ENCODE measurements at regions not wholly inside any gene's neighbourhood (a gene's known extent, or its start where the extent isn't known, plus 50 kb on each side); places are given as distances from the start of the nearest gene placed in this dataset.
"Not testable (repeated sequence)": the region's sequence is repeated elsewhere in the genome, so short reads cannot be mapped to it uniquely, and the experiment has no call there.

GRCh38 chr22:27107824-27108223 is 450.4 kb downstream of the MIAT start:
- DNase-seq (ENCODE audit: low read depth in 4 of 4, low spot score in 3 of 4): no peak

GRCh38 chr22:27108425-27109114 is 451.2 kb downstream of the MIAT start:
- DNase-seq (ENCODE audit: low read depth in 4 of 4, low spot score in 3 of 4): peak in 3 of 4 donors; percentile 32 to 56 (median 39)

- DNase-seq (ENCODE audit: low read depth in 4 of 4, low spot score in 3 of 4): not testable (repeated sequence)
Observed at GRCh38 chr22:27109406-27109805, 452.0 kb downstream of the MIAT start.

GRCh38 chr22:27110665-27111451 is 453.5 kb downstream of the MIAT start:
- no peak for DNase-seq (ENCODE audit: low read depth in 4 of 4, low spot score in 3 of 4)

GRCh38 chr22:27111796-27112672 is 454.6 kb downstream of the MIAT start:
- no peak for DNase-seq (ENCODE audit: low read depth in 4 of 4, low spot score in 3 of 4)

- DNase-seq (ENCODE audit: low read depth in 4 of 4, low spot score in 3 of 4): no peak
Observed at GRCh38 chr22:27113211-27113635, 455.8 kb downstream of the MIAT start.

GRCh38 chr22:27113641-27114040 is 456.3 kb downstream of the MIAT start:
- DNase-seq (ENCODE audit: low read depth in 4 of 4, low spot score in 3 of 4): no peak

- DNase-seq (ENCODE audit: low read depth in 4 of 4, low spot score in 3 of 4): no peak
Observed at GRCh38 chr22:27114186-27114585, 456.8 kb downstream of the MIAT start.

GRCh38 chr22:27115410-27115809 is 458.0 kb downstream of the MIAT start:
- DNase-seq (ENCODE audit: low read depth in 4 of 4, low spot score in 3 of 4): no peak

GRCh38 chr22:27115816-27116256 is 458.4 kb downstream of the MIAT start:
- no peak for DNase-seq (ENCODE audit: low read depth in 4 of 4, low spot score in 3 of 4)

- DNase-seq (ENCODE audit: low read depth in 4 of 4, low spot score in 3 of 4): no peak
Observed at GRCh38 chr22:27116312-27117086, 459.1 kb downstream of the MIAT start.

GRCh38 chr22:27120036-27120435 is 462.6 kb downstream of the MIAT start:
- DNase-seq (ENCODE audit: low read depth in 4 of 4, low spot score in 3 of 4): no peak

- no peak for DNase-seq (ENCODE audit: low read depth in 4 of 4, low spot score in 3 of 4)
Observed at GRCh38 chr22:27122574-27122973, 465.2 kb downstream of the MIAT start.

GRCh38 chr22:27123880-27124279 is 466.5 kb downstream of the MIAT start:
- no peak for DNase-seq (ENCODE audit: low read depth in 4 of 4, low spot score in 3 of 4)

- DNase-seq (ENCODE audit: low read depth in 4 of 4, low spot score in 3 of 4): no peak
Observed at GRCh38 chr22:27124351-27124966, 467.1 kb downstream of the MIAT start.

GRCh38 chr22:27125539-27125938 is 468.2 kb downstream of the MIAT start:
- no peak for DNase-seq (ENCODE audit: low read depth in 4 of 4, low spot score in 3 of 4)

GRCh38 chr22:27127911-27128310 is 470.5 kb downstream of the MIAT start:
- DNase-seq (ENCODE audit: low read depth in 4 of 4, low spot score in 3 of 4): no peak

GRCh38 chr22:27128461-27129085 is 471.2 kb downstream of the MIAT start:
- DNase-seq (ENCODE audit: low read depth in 4 of 4, low spot score in 3 of 4): no peak

- no peak for DNase-seq (ENCODE audit: low read depth in 4 of 4, low spot score in 3 of 4)
Observed at GRCh38 chr22:27129266-27129665, 471.9 kb downstream of the MIAT start.

Data from left renal pelvis (tissue), 4 donors.